GM12891 (cell line): ENCODE measurements at regions not wholly inside any gene's neighbourhood (a gene's known extent, or its start where the extent isn't known, plus 50 kb on each side); places are given as distances from the start of the nearest gene placed in this dataset.

Experiments used
- PAX5 ChIP-seq: IDR thresholded peaks from 2 replicates; pipeline ENCODE4 v1.6.1; 2011; ENCODE audit warnings: low read length, moderate library complexity, mild to moderate bottlenecking; ENCODE audit not compliant: insufficient read depth, severe bottlenecking
- POLR2A ChIP-seq: IDR thresholded peaks from 2 replicates; pipeline ENCODE4 v1.6.1; 2011; ENCODE audit warnings: low read depth, low read length, control low read depth
- POLR2AphosphoS5 ChIP-seq: IDR thresholded peaks from 2 replicates; pipeline ENCODE4 v1.6.1; 2011; ENCODE audit warnings: low read depth, low read length, control low read depth
- SPI1 ChIP-seq: IDR thresholded peaks from 2 replicates; pipeline ENCODE4 v1.6.1; 2011; ENCODE audit warnings: low read depth, low read length, control low read depth
- TAF1 ChIP-seq: IDR thresholded peaks from 2 replicates; pipeline ENCODE4 v1.6.1; 2011; ENCODE audit warnings: low read depth, low read length, control low read depth

DNA sequence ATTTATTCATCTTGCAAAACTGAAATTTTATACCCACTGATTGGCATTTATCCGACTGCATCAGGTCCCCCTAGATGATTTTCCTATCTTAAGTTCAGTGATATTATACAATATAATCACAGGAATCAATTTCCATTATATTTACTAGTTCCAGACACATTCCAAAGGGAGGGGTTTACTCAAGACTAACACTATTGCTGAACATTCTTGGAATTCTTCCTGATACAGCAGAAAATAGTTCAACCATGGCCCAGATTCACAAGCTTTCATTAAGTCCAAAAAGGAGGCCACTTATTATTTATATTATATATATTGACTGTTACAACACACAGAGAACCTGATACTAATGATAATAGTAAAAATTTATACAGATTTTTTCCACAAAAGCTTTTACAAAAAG, 2353.6 kb downstream of the PCDH7 start:
- TF ChIP-seq POLR2A (no peak), POLR2AphosphoS5 (no peak), PAX5 (no peak), SPI1 (no peak), TAF1 (no peak)
